ENCODE measurements at regions not wholly inside any gene's neighbourhood (a gene's known extent, or its start where the extent isn't known, plus 50 kb on each side); places are given as distances from the start of the nearest gene placed in this dataset.

- Histone ChIP-seq H3K27ac (ENCODE audit: low read depth) (no peak overlapping the region), H3K4me1 (ENCODE audit: insufficient read depth) (no peaks in the 10 kb centered on the region), H3K27me3 (ENCODE audit: insufficient read depth) (no peaks in the 10 kb centered on the region), H4K20me1 (replicated peaks; ENCODE audit: insufficient read depth) (no peaks in the 10 kb centered on the region; the same call in 1 of the 2 replicates), H3F3A (replicated peaks; ENCODE audit: low read depth) (no peaks in the 10 kb centered on the region), H3K4me3 (no peak overlapping the region), H3K36me3 (ENCODE audit: insufficient read depth) (no peaks in the 10 kb centered on the region), H3K4me2 (no peak overlapping the region), H2AFZ (no peak overlapping the region), H3K9me2 (ENCODE audit: insufficient read depth) (peaks cover 4% of the 10 kb centered on the region; the same call in 1 of the 2 replicates), H3K79me2 (replicated peaks; ENCODE audit: insufficient read depth) (no peaks in the 10 kb centered on the region)
- Mint-ChIP-seq H3K36me3 (ENCODE audit: low read depth) (no peaks in the 10 kb centered on the region), H3K4me3 (no peak overlapping the region), H3K4me1 (no peaks in the 10 kb centered on the region), H3K27ac (no peak overlapping the region), H3K9me3 (no peaks in the 10 kb centered on the region), H3K27me3 (ENCODE audit: insufficient read depth, low read depth, poor library complexity) (no peaks in the 10 kb centered on the region)
- DNase-seq (ENCODE audit: low spot score) (no peak), ATAC-seq (no peak)
- TF ChIP-seq REST (IDR thresholded peaks at IDR 0.05; ENCODE audit: unreplicated experiment) (no peak), ZNF114 (CRISPR knock-in tag; IDR thresholded peaks at IDR 0.05) (no peak), CREB1 (CRISPR knock-in tag; IDR thresholded peaks at IDR 0.05; ENCODE audit: low read depth) (no peak), STAT1 (IDR thresholded peaks at IDR 0.05; ENCODE audit: unreplicated experiment) (no peak), JUNB (IDR thresholded peaks at IDR 0.05; ENCODE audit: unreplicated experiment) (no peak), ZNF331 (CRISPR knock-in tag; IDR thresholded peaks at IDR 0.05; ENCODE audit: low read depth) (no peak)
Measured at GRCh38 chr2:67666386-67667053, 269.4 kb downstream of the ETAA1 start.

GRCh38 chr2:67667054-67667908 is 270.1 kb downstream of the ETAA1 start:
- H3K79me2 ChIP-seq (replicated peaks; ENCODE audit: insufficient read depth): no peaks in the 10 kb centered on the region
- Mint-ChIP-seq H3K27ac (no peak overlapping the region), H3K4me3 (no peak overlapping the region), H3K36me3 (ENCODE audit: low read depth) (no peaks in the 10 kb centered on the region), H3K27me3 (ENCODE audit: insufficient read depth, low read depth, poor library complexity) (no peaks in the 10 kb centered on the region), H3K4me1 (no peaks in the 10 kb centered on the region), H3K9me3 (no peaks in the 10 kb centered on the region)
- no peak overlapping the region for H3K27ac ChIP-seq (ENCODE audit: low read depth)
- no peak for DNase-seq (ENCODE audit: low spot score)
- H3F3A ChIP-seq (replicated peaks; ENCODE audit: low read depth): no peaks in the 10 kb centered on the region
- peaks cover 4% of the 10 kb centered on the region; the same call in 1 of the 2 replicates for H3K9me2 ChIP-seq (ENCODE audit: insufficient read depth)
- no peak overlapping the region for H3K4me3 ChIP-seq
- H3K4me1 ChIP-seq (ENCODE audit: insufficient read depth): no peaks in the 10 kb centered on the region
- no peaks in the 10 kb centered on the region for H3K36me3 ChIP-seq (ENCODE audit: insufficient read depth)
- no peaks in the 10 kb centered on the region; the same call in 1 of the 2 replicates for H4K20me1 ChIP-seq (replicated peaks; ENCODE audit: insufficient read depth)
- no peak overlapping the region for H2AFZ ChIP-seq
- no peaks in the 10 kb centered on the region for H3K27me3 ChIP-seq (ENCODE audit: insufficient read depth)
- no peak overlapping the region for H3K4me2 ChIP-seq
- no peak for ATAC-seq
- no peak for TF ChIP-seq EZH2phosphoT487 (IDR thresholded peaks at IDR 0.05; ENCODE audit: unreplicated experiment)
- no peak for TF ChIP-seq JUNB (IDR thresholded peaks at IDR 0.05; ENCODE audit: unreplicated experiment)
- no peak for TF ChIP-seq ZNF462 (CRISPR knock-in tag; IDR thresholded peaks at IDR 0.05)
- TF ChIP-seq ZNF331 (CRISPR knock-in tag; IDR thresholded peaks at IDR 0.05; ENCODE audit: low read depth): no peak
